ENCODE measurements at regions not wholly inside any gene's neighbourhood (a gene's known extent, or its start where the extent isn't known, plus 50 kb on each side); places are given as distances from the start of the nearest gene placed in this dataset.
A peak's percentile ranks its signal among the peaks of the same experiment; 100 is the strongest.
"Not testable (repeated sequence)": the region's sequence is repeated elsewhere in the genome, so short reads cannot be mapped to it uniquely, and the experiment has no call there.

DNA sequence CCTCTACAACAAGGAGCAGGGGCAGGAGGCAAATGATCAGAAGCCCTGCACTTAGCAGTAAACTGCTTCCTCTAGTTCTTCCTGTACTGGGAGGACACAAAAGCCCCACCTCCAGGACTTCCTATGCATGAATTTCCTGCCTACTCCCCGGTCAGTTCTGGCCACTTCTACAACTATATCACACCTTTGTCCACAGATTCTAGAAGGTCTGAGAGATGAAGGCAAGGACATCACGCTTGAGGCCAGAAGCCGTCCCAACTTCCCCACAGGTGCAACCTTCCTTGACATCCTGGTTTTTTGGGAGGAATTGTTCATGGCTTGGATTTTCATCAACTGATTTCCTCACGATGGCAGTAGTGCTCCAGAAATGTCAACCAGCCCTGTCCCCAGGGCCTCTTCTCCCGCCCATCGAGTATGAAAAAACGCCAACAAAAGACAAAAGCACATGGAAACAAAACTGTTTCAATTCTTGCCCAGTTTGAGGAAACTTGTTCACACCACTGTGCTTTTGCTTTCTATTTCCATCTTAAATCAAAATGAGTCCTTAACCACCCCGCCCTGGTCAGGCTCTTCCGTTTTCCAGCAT, 206.5 kb upstream of the STK26 start:
- DNase-seq (ENCODE audit: low read depth), result no peak
- H3K4me3 ChIP-seq (ENCODE audit: low read depth, low read length), result no peak overlapping the region

DNA sequence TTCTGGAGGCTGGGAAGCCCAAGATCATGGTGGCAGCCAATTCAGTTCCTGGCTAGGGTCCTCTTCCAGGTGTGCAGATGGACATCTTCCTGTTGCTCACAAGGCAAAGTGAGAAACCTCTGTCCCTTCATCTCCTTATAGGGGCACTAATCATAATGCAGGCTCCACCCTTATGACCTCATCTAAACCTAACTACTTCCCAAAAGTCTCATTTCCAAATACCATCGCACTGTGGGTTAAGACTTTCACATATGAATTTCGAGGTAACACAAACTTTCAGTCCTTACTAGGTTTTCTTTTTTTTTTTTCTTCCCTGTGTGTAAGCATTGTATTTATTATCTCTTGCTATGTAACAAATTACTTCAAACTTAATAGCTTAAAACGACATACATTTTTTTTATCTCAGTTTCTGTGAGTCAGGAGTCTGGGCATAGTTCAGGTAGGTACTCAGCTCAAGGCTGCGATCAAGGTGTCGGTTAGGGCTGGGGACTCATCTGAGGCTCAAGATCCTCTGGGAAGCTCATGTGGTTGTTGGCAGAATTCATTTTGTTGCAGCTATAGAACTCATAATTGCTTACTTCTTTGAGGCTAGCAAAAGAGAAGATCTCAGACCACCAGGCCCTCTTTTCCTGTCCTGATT, 204.7 kb upstream of the STK26 start:
- DNase-seq (ENCODE audit: low read depth), result no peak
- H3K4me3 ChIP-seq (ENCODE audit: low read depth, low read length), result no peak overlapping the region

DNA sequence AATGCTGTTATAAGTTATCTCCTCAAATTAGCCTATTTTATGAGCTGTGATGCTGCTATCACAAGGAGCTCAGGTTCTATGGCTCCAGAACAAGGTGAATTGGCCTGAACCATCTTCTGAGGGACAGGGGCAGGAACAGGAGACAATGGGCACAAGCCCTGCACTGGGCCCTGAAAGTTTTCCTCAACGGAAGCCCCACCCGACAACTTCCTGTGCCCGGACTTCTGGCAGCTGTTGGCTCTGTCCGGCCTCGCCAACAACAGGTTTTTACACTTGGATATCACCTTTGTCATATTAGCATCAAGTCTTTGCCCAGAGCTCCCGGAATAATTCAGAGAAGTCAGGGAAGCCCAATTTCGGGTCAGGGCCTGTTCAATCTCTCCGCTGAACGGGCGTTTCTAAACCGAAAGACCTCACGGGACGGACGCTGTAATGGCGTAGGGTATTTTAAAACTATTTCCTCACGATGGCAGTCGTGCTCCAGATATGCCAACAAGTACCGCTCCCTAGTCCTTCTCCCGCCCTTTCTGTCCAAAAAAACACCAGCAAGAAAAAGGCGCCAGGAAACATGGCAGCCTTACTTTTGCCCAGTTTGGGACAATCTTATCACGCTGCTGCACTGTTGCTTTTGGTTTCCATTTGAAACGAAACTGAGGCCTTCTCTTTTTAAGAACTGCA, 201.0 kb upstream of the STK26 start:
- no peak for DNase-seq (ENCODE audit: low read depth)
- no peak overlapping the region for H3K4me3 ChIP-seq (ENCODE audit: low read depth, low read length)

DNA sequence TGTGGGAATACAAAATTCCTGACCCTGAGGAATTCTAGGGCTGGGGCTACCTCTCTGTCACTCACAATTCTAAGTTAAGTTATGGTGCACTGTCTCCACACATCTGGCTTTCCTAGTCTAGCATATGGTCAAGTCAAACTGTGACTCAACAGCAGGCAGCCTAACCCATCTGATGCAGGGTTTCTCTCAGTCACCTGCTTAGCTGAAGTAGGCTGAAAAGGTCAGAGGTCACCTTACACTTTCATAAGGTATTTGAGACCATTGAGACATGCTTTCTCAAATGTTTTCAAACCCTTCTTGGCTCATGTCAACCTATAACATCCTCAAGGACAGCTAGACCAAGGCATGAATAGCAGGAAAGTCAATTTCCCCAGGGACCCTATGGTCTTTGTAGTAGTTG, 196.5 kb upstream of the STK26 start:
- H3K4me3 ChIP-seq (ENCODE audit: low read depth, low read length), result no peak overlapping the region
- no peak for DNase-seq (ENCODE audit: low read depth)

DNA sequence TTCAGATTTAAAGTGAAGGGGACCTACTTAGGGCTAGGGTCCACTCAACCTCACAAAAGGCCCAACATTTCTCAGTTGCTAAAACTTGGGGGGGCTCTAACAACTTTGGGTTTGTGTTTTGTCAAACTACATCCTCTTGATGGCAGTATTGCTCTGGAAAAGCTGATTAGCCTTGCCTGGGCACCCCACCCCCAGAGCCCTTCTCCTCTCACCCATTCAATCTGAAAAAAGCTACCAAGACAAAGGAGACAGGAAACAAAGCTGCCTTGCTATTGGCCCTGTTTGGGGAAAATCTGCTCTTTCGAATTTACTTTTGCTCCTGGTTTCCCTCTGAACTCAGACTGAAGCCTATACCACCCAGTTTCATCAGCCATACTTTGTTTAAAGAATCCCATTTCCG, 195.2 kb upstream of the STK26 start:
- no peak for DNase-seq (ENCODE audit: low read depth)
- H3K4me3 ChIP-seq (ENCODE audit: low read depth, low read length), result no peak overlapping the region

DNA sequence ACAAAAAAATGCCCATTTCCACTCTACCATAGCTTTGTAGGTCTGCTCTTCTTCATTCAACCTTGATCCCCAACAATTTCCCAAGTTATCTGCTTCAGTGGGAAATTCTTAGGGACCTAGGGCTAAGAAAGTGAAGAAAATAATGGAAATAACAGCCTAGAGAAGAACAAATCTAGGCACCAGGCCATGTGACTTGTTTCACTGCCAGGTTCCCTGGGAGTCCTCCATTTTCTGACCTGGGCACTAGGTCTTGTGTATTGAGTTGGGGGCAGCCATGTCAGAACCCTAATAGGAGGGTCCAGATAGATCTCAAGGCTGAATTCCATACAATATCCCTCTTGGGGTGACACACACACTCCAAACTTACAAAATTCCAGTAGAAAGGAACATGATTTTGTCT, 194.6 kb upstream of the STK26 start:
- peak overlapping the region; percentile 28 for H3K4me3 ChIP-seq (ENCODE audit: low read depth, low read length)
- DNase-seq (ENCODE audit: low read depth), result no peak

DNA sequence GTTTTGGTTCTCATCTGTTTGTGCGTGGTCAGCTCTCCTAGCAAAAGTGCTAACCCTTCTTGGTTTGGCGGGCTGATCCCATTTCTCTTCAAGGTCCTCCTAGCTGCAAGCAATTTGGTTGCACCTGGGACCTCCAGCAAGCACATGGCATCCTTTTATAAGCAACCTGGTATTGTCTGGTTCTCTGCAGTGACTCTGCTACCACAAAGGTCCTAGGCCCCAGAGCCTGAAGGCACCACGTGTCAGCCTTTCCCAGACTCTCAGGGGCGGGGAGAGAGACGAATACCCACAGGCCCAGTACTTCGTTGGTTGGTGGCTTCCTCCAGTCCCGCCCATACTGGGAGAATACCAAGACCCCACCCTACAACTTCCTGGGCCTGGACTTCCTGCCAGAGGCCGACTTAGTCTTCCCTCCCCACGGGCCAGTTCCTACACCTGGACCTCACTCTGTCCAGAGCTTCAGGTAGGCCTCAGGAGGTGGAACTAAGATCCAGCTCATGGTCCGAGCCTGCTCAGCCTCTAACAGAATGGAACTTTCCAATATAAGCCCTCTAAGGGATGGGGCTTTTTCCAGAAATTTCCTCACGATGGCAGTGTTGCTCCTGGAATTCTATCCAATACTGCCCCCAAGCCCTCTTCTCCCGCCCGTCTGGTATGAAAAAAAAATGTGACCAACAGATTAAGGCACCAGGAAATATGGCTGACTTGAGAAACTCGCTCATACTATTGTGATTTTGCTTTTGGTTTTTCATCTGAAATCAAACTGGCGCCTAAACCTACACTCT, 192.5 kb upstream of the STK26 start:
- DNase-seq (ENCODE audit: low read depth), result no peak
- H3K4me3 ChIP-seq (ENCODE audit: low read depth, low read length), result peak overlapping the region; percentile 44

DNA sequence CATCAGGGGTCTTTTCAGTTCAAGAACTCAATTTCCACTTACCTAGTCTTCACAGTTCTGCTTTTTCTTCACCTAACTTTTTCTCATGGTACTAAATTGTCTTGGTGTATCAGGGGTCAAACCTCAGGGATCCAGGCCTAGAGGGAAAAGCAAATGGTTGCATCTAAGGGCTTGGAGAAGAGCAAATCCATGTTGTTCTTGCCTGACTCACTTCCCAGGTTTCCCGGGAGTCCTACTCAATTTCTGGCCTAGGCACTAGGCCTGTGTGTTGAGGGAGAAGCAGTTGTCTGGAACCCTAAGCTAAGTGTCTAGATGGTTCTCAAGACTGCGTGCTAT, 191.9 kb upstream of the STK26 start:
- H3K4me3 ChIP-seq (ENCODE audit: low read depth, low read length), result no peak overlapping the region
- no peak for DNase-seq (ENCODE audit: low read depth)

DNA sequence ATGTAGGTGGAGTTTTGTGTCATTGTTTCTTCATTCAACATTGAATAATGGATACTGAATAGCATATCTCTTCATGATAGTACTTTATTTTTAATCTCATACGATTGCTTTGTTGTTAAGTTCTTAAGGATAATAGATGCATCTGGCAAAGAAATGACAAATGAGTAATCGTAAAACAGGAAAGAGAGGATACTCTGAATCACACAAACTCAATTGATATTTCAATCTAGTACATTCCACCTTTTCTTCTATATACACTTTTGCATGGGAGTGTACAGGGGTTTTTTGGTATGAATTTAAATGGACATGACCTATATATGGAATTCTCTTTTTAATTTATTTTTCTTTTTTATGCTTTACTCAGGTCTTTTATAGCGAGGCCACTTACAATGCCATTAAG, 186.9 kb upstream of the STK26 start:
- no peak for DNase-seq (ENCODE audit: low read depth)
- H3K4me3 ChIP-seq (ENCODE audit: low read depth, low read length), result no peak overlapping the region

DNA sequence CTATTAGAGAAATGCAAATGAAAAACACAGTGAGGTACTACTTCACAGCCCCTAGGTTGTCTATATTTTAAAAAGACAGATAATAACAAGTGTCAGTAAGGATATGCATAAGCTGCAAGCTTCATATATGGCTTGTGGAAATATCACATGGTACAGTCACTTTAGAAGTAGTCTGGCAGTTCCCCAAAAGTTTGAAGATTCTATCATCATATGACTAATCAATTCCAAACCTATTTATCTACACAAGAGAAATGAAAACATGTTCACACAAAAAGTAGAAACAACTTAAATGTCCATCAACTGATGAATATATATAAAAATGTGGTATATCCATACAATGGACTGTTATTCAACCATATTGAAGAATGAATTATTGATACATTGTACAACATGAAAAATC, 185.8 kb upstream of the STK26 start:
- no peak for DNase-seq (ENCODE audit: low read depth)

DNA sequence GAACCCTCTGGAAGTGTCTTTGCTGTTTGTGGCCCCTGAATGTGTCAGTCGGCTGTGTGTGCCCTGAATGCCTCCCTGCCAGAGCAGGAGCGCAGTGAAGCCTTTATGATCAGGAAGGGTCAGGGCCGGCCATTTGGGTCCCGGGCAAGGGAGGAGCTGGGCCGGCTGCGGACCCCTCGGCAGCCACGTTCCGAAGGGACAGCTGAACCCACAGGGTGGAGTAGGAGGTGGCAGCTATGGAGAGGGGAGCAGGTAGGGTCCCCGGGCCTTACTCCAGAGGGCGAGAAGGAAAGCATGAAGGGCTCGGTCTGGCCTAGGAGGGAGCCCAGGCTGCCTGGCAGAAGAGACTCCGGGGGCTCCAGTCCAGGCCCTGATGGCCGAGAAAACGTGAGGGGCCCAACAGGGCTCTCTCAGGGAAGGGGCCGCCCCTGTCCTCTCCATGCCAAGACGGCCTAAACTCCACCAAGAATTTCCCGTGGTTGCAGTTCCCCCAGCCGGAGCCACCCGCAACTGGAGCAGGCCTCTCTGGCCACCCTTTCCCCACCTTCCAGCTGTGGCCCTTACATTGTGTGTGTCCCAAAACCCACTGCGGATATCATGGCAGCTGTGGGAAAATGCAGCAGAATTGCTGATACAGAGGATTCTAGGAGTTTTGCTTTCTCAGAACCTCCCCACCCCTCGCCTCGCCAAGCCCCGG, 182.2 kb upstream of the STK26 start:
- H3K4me3 ChIP-seq (ENCODE audit: low read depth, low read length), result no peak overlapping the region
- no peak for DNase-seq (ENCODE audit: low read depth)

More for the DNA sequence above, 185.8 kb upstream of the STK26 start:
- H3K4me3 ChIP-seq (ENCODE audit: low read depth, low read length), result no peak overlapping the region

DNA sequence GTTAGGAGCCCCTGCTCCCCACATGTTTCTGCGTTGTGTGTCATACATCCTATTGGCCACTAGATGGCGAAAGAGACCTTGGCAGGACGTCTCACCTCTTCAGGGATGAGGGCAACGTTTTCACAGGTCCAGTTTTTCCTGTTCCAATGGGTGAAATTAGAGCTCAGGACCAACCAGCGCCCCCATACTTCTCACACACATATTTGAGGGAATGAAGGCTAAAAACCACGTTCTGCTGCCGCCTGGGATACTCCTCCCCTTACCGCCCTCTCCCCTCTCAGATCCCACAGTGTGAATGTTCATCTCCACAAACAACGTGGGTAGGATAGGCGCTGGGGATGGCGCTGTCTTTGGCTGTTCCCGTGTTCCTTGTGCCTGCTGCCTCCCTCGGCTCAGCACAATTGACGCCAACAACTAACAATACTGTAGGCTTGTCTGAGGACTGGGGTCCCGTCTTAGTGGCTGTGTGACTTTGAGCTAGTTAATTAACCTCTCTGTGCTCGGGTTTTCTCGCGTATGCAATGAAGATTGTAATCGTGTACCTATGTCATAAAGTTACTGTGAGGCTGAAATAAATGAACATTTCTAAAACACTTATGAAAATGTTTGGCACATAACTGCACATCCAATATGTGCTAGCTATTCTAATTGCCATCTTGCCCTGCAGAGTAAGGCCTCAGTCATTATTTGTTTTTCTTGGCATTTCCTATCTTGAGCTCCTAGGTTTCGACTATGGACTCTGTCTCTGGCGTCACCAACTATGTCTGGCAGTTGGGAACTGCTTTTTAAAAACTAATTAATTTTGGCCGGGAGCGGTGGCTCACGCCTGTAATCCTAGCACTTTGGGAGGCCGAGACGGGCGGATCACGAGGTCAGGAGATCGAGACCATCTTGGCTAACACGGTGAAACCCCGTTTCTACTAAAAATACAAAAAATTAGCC, 181.3 kb upstream of the STK26 start:
- no peak for DNase-seq (ENCODE audit: low read depth)
- H3K4me3 ChIP-seq (ENCODE audit: low read depth, low read length), result no peak overlapping the region

DNA sequence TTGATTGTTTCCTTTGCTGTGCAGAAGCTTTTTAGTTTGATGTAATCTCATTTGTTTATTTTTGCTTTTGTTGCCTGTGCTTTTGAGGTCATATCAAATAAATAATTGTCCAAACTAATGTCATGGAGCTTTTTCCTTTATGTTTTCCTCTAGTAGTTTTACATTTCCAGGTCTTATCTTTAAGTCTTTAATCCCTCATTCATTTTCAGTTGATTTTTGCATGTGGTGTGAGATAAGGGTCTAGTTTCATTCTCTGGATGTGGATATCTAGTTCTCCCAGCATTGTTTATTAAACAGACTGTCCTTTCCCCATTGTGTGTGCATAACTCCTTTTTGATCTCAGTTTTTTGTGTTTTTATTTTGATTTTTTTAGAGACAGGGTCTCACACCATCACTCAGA, 179.1 kb upstream of the STK26 start:
- no peak for DNase-seq (ENCODE audit: low read depth)
- no peak overlapping the region for H3K4me3 ChIP-seq (ENCODE audit: low read depth, low read length)

DNA sequence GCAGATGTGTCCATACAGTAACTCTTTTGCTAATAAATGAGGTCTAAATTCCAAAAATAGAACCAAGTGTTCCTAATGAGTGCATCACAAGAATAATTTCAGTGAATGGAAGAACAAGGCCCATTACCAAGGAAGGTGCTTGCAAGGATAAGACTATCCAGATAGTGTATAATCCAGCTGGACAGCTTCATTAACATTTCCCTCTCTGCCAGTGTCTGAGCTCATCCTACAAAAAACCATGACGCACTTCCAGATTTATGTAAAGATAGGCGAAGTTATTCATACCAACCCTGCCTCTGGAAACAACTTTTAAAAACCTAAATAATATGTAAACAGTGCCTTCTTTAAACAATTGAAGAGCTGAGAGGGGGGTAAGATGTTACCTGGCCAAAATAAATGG, 177.9 kb upstream of the STK26 start:
- no peak for DNase-seq (ENCODE audit: low read depth)
- no peak overlapping the region for H3K4me3 ChIP-seq (ENCODE audit: low read depth, low read length)

DNA sequence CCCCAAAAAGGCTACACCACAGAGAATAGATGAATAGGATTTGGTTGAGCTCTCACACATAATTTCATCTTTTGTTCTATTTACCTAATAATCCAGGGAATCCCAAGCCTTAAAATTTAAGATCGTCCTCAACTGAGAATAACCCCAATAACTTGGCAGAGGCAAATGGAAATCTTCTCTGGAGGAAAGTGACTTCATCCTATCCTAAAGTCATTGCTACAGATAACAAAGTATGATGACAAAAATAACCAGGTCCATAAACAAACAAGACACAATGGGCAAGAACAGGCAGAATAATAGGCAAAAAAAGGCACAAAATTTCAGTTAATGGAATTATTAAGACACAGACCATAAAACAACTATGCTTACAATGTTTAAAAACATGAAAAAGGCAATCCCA, 177.3 kb upstream of the STK26 start:
- no peak overlapping the region for H3K4me3 ChIP-seq (ENCODE audit: low read depth, low read length)
- DNase-seq (ENCODE audit: low read depth), result no peak

DNA sequence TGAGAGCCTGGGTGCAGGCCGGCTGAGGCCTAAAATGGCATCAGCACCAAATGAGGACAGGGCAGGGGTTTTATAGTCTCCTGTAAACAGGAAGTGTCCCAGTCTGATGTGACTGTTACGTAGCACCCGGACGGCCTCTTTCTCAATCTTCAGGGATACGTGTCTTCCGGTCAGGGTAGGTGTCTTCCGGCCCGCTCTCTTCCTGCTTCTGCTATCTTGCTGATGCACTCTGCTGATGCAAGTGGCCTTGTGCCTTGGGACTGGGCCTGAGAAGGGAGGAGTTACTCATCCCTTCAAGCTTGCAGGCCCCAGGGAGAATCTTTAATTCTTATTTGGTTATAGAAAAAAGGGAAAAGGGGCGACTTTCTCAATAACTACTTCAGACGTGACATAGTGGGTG, 172.1 kb upstream of the STK26 start:
- DNase-seq (ENCODE audit: low read depth); H3K4me3 ChIP-seq (ENCODE audit: low read depth, low read length): not testable (repeated sequence)

DNA sequence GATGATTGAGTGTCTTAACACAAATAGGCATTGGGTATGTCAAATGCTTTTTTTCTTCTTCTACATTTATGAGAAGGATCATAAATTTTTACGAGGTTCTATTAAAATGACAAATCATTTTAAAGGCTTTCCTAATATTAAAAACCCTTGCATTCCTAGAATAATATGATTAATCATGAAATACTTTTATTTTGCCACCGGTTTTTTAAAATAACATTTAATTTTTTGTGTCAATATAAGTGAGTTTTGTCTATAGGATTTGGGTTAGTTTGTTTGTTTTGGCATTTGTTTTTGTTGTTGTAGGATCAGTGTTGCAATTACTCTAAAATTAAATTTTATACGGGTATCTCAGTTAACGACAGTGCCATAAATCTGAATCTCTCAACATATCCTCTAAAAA, 169.7 kb upstream of the STK26 start:
- H3K4me3 ChIP-seq (ENCODE audit: low read depth, low read length), result no peak overlapping the region
- no peak for DNase-seq (ENCODE audit: low read depth)

DNA sequence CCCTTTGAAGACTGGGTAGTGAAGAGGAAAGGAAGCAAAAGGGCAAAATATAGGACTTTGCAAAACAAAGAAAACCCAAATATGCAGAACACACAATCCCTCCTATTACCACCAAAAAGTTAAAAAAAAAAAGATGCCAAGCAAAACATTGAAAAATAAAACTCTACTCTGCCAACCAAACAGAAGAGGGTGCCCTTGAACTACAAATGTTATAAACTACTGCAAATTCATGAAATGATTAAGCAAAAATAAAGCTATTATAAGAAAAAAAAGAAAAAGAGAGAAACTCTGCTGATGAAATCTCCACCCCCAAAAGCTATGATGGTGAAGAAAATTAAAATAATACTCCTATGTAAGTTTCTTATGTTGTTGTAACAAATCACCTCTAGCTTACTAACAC, 168.5 kb upstream of the STK26 start:
- no peak overlapping the region for H3K4me3 ChIP-seq (ENCODE audit: low read depth, low read length)
- DNase-seq (ENCODE audit: low read depth), result no peak

Data from skeletal muscle cell (primary cell).